ENCODE measurements at regions not wholly inside any gene's neighbourhood (a gene's known extent, or its start where the extent isn't known, plus 50 kb on each side); places are given as distances from the start of the nearest gene placed in this dataset.
A peak's percentile ranks its signal among the peaks of the same experiment; 100 is the strongest.

- no peak for DNase-seq (ENCODE audit: low spot score)
Measured at GRCh38 chr15:35857567-35858226, 311.7 kb upstream of the DPH6 start.

GRCh38 chr15:35858707-35859106 is 312.7 kb upstream of the DPH6 start:
- DNase-seq (ENCODE audit: low spot score) = peak; percentile 72

GRCh38 chr15:35863655-35864054 is 317.7 kb upstream of the DPH6 start:
- DNase-seq (ENCODE audit: low spot score) = no peak

GRCh38 chr15:35867356-35867755 is 321.4 kb upstream of the DPH6 start:
- DNase-seq (ENCODE audit: low spot score) = no peak

GRCh38 chr15:35871282-35871681 is 325.3 kb upstream of the DPH6 start:
- DNase-seq (ENCODE audit: low spot score) = no peak

- DNase-seq (ENCODE audit: low spot score) = no peak
Measured at GRCh38 chr15:35871812-35872211, 325.8 kb upstream of the DPH6 start.

GRCh38 chr15:35872577-35872976 is 326.6 kb upstream of the DPH6 start:
- no peak for DNase-seq (ENCODE audit: low spot score)

- peak; percentile 56 for DNase-seq (ENCODE audit: low spot score)
Measured at GRCh38 chr15:35874260-35874905, 328.4 kb upstream of the DPH6 start.

- no peak for DNase-seq (ENCODE audit: low spot score)
Measured at GRCh38 chr15:35876762-35877161, 330.8 kb upstream of the DPH6 start.

GRCh38 chr15:35880896-35881295 is 334.9 kb upstream of the DPH6 start:
- DNase-seq (ENCODE audit: low spot score) = no peak

GRCh38 chr15:35885870-35886269 is 339.9 kb upstream of the DPH6 start:
- DNase-seq (ENCODE audit: low spot score) = no peak

- no peak for DNase-seq (ENCODE audit: low spot score)
Measured at GRCh38 chr15:35886765-35887164, 340.8 kb upstream of the DPH6 start.

- DNase-seq (ENCODE audit: low spot score) = no peak
Measured at GRCh38 chr15:35888815-35889214, 342.9 kb upstream of the DPH6 start.

GRCh38 chr15:35907511-35907910 is 361.5 kb upstream of the DPH6 start:
- DNase-seq (ENCODE audit: low spot score) = no peak

GRCh38 chr15:35909414-35909813 is 363.4 kb upstream of the DPH6 start:
- no peak for DNase-seq (ENCODE audit: low spot score)

GRCh38 chr15:35910227-35910626 is 364.3 kb upstream of the DPH6 start:
- no peak for DNase-seq (ENCODE audit: low spot score)

- DNase-seq (ENCODE audit: low spot score) = no peak
Measured at GRCh38 chr15:35911052-35911777, 365.2 kb upstream of the DPH6 start.

- peak; percentile 25 for DNase-seq (ENCODE audit: low spot score)
Measured at GRCh38 chr15:35912196-35912595, 366.2 kb upstream of the DPH6 start.

- DNase-seq (ENCODE audit: low spot score) = no peak
Measured at GRCh38 chr15:35914573-35914972, 368.6 kb upstream of the DPH6 start.

- DNase-seq (ENCODE audit: low spot score) = no peak
Measured at GRCh38 chr15:35921046-35921445, 375.1 kb upstream of the DPH6 start.

- no peak for DNase-seq (ENCODE audit: low spot score)
Measured at GRCh38 chr15:35925275-35926006, 379.5 kb upstream of the DPH6 start.

- DNase-seq (ENCODE audit: low spot score) = no peak
Measured at GRCh38 chr15:35926007-35926380, 380.0 kb upstream of the DPH6 start.

- DNase-seq (ENCODE audit: low spot score) = peak; percentile 58
Measured at GRCh38 chr15:35928847-35929246, 382.9 kb upstream of the DPH6 start.
